Upper lobe of right lung (tissue), 1 donor: ENCODE measurements at regions not wholly inside any gene's neighbourhood (a gene's known extent, or its start where the extent isn't known, plus 50 kb on each side); places are given as distances from the start of the nearest gene placed in this dataset.
A peak's percentile ranks its signal among the peaks of the same experiment; 100 is the strongest.

Source experiments
- ATAC-seq: fragments of 200-7000 bp; cut with Tn5 transposase; one replicate; pipeline ENCODE4 v1.9.1; 2020; ENCODE audit warnings: mild to moderate bottlenecking, moderate library complexity
- DNase-seq: peaks from one replicate; pipeline ENCODE4 v3.0.0-alpha.2; 2020
- H3K27ac ChIP-seq: fragments of 200-600 bp; one replicate; pipeline ENCODE4 v1.8.0; 2022
- H3K27me3 ChIP-seq: fragments of 200-600 bp; one replicate; pipeline ENCODE4 v1.8.0; 2022; ENCODE audit warnings: mild to moderate bottlenecking
- H3K36me3 ChIP-seq: fragments of 200-600 bp; one replicate; pipeline ENCODE4 v1.8.0; 2022
- H3K4me1 ChIP-seq: fragments of 200-600 bp; one replicate; pipeline ENCODE4 v1.8.0; 2022
- H3K4me3 ChIP-seq: fragments of 200-600 bp; one replicate; pipeline ENCODE4 v1.8.0; 2022; ENCODE audit warnings: mild to moderate bottlenecking
- H3K9me3 ChIP-seq: fragments of 200-600 bp; one replicate; pipeline ENCODE4 v1.8.0; 2022
- intact Hi-C: fragments of 100-400 bp; cut with DNase I; formaldehyde crosslinking; loops from one replicate; pipeline ENCODE4 v1.11.0; 2022
- TF ChIP-seq, protein P1 (sequence below): fragments of 200-600 bp; IDR thresholded peaks from one replicate; pipeline ENCODE4 v1.8.0; 2022; ENCODE audit warnings: antibody characterized with exemption
- donor health status: DM: no; HTN: yes; CAD: no; lungs with severe emphysema.

DNA sequence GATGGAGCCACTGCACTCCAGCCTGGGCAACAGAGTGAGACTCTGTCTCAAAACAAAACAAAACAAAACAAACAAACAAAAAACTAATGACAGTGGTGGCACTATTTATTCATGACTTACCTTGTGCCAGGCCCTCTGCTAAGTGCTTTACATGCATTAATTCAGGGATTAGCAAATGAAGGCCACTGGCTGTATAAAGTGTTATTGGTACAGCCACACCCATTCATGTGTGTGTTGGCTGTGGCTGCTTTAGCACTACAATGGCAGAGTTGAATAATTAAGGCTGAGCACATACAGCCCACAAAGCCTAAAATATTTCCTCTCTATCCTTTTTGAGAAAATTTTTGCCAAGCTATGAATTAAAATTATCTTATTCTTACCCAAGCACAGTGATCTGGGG is 531.8 kb upstream of the CDH5 start:
- Histone ChIP-seq H3K36me3 (no peaks in the 10 kb centered on the region), H3K4me1 (no peaks in the 10 kb centered on the region), H3K4me3 (no peak overlapping the region), H3K9me3 (no peaks in the 10 kb centered on the region), H3K27me3 (no peaks in the 10 kb centered on the region), H3K27ac (no peak overlapping the region)
- intact Hi-C loops: no loop called here
- no peak for ATAC-seq
- TF ChIP-seq, protein P1, sequence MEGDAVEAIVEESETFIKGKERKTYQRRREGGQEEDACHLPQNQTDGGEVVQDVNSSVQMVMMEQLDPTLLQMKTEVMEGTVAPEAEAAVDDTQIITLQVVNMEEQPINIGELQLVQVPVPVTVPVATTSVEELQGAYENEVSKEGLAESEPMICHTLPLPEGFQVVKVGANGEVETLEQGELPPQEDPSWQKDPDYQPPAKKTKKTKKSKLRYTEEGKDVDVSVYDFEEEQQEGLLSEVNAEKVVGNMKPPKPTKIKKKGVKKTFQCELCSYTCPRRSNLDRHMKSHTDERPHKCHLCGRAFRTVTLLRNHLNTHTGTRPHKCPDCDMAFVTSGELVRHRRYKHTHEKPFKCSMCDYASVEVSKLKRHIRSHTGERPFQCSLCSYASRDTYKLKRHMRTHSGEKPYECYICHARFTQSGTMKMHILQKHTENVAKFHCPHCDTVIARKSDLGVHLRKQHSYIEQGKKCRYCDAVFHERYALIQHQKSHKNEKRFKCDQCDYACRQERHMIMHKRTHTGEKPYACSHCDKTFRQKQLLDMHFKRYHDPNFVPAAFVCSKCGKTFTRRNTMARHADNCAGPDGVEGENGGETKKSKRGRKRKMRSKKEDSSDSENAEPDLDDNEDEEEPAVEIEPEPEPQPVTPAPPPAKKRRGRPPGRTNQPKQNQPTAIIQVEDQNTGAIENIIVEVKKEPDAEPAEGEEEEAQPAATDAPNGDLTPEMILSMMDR: no peak
- DNase-seq: no peak

DNA sequence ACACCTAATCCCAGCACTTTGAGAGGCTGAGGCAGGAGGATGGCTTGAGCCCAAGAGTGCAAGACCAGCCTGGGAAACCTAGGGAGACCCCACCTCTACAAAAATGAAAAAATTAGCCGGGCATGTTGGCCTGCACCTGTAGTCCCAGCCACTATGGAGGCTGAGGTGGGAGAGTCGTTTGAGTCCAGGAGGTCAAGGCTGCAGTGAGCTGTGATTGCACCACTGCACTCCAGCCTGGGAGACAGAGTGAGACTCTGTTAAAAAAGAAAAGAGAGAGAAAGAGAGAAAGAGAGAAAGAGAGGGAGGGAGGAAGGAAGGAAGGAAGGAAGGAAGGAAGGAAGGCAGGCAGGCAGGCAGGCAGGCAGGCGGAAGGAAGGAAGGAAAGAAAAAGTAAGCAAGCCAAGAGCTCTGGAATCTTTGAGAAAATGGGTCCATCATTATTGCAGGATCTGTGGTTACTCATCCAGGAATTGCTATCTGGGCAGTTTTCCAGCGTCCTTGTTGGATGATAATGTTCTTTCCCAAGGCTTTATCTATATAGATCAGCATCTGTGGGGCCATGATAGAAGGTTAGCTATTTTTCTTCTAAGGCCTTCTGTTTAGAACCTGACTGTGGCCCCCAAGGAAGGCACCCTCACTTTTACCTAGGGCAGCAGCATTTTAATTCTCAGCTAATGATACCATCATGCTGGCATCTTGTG is 533.2 kb upstream of the CDH5 start:
- intact Hi-C loops: no loop called here
- no peaks in the 10 kb centered on the region for H3K36me3 ChIP-seq
- H3K27me3 ChIP-seq: no peaks in the 10 kb centered on the region
- H3K4me3 ChIP-seq: no peak overlapping the region
- H3K9me3 ChIP-seq: no peaks in the 10 kb centered on the region
- no peaks in the 10 kb centered on the region for H3K4me1 ChIP-seq
- TF ChIP-seq, protein P1: no peak
- H3K27ac ChIP-seq: no peak overlapping the region
- no peak for DNase-seq
- no peak for ATAC-seq

DNA sequence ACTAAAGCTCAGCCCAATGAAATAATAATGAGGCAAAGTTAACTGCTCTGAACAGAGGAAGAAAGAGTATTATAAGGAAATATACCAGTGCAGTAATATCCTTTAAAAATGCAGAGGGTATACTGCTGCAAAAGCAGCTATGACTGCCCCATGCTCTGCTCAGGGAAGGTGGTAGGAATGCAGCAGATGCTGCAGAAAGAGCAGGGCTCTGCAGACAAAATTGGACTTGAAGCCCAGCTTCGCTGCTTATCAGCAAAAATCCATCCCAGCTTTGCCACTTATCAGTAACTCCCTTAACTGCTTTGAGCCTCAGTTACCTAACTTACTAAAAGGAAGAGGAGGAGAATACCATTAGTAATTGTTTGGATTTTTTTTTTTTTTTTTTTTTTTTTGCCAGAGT is 533.8 kb upstream of the CDH5 start:
- TF ChIP-seq, protein P1: no peak

DNA sequence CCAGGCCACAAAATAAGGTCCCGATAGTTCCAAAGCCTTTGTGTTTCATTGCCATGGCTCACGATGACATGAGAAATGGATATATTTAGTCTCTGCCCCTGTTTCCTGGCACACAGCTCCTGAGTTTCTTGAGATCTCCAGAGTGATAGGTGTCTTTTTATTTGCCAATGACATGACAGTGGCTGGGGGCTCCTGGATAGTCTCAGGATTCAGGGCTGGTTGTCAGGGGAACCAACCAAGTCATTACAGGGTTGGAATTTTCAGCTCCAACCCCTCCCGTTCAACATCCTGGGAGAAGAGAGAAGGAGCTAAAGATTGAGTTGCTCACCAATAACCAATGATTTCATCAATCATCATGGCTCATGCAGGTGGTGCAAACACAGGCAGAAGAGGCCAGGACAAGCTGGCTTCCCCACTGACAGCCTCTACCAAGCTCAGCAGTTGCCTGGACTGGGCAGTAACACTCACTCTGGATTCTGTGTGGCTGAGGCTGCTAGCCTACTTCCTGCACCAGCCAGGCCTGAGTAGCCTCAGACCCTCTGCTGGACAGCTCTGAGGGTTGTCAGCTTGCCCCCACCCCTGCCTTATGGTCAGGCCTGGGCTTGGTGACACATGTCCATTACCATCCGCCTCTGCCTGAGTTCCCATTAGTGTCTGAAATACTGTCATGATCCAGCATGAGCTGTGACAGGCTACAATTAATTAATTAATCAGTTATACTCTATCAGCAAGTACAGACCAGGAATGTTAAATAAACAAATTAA is 534.4 kb upstream of the CDH5 start:
- H3K4me1 ChIP-seq: no peaks in the 10 kb centered on the region
- no peaks in the 10 kb centered on the region for H3K36me3 ChIP-seq
- DNase-seq: no peak
- ATAC-seq: peak; percentile 39
- no peaks in the 10 kb centered on the region for H3K9me3 ChIP-seq
- H3K27ac ChIP-seq: no peak overlapping the region
- H3K27me3 ChIP-seq: no peaks in the 10 kb centered on the region
- H3K4me3 ChIP-seq: no peak overlapping the region
- intact Hi-C loops: no loop called here
- TF ChIP-seq, protein P1: no peak

More for the DNA sequence above, 533.8 kb upstream of the CDH5 start:
- no peaks in the 10 kb centered on the region for H3K27me3 ChIP-seq
- H3K4me3 ChIP-seq: no peak overlapping the region
- H3K4me1 ChIP-seq: no peaks in the 10 kb centered on the region
- ATAC-seq (no peak), DNase-seq (no peak)
- no peaks in the 10 kb centered on the region for H3K9me3 ChIP-seq
- H3K27ac ChIP-seq: no peak overlapping the region
- intact Hi-C loops: no loop called here
- no peaks in the 10 kb centered on the region for H3K36me3 ChIP-seq

DNA sequence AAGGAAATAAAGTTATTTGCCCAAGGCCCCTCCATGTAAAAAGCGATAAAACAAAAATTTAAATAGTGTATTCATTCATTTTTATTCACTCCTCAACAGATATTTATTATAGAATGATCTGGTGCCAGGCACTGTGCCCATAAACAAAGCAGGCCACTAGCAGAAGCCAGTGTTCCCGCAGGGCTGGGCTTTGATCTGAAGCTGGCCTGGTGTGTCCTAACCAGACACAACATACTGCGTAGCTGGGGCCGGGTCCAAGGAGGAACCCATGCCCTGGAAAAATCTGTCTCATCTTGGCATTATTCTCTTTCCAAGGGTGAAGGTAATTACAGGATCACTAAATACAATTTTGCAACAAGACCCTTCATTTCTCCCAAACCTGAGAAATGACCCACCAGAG is 537.4 kb upstream of the CDH5 start:
- TF ChIP-seq, protein P1: no peak
- H3K36me3 ChIP-seq: no peaks in the 10 kb centered on the region
- no peak overlapping the region for H3K27ac ChIP-seq

More for the DNA sequence above, 537.4 kb upstream of the CDH5 start:
- no peak for ATAC-seq
- DNase-seq: no peak
- Histone ChIP-seq H3K27me3 (no peaks in the 10 kb centered on the region), H3K4me1 (no peaks in the 10 kb centered on the region), H3K9me3 (no peaks in the 10 kb centered on the region), H3K4me3 (no peak overlapping the region)
- intact Hi-C loops: no loop called here
